Calu3 (cell line): ENCODE measurements at regions not wholly inside any gene's neighbourhood (a gene's known extent, or its start where the extent isn't known, plus 50 kb on each side); places are given as distances from the start of the nearest gene placed in this dataset.
"Not testable (repeated sequence)": the region's sequence is repeated elsewhere in the genome, so short reads cannot be mapped to it uniquely, and the experiment has no call there.

ENCODE experiments used
- BruUV-seq: library from RNA; stranded (reverse); fragments of 400-500 nt; replicated peaks from 2 replicates; lab custom pipeline; 2021; lab: Mats Ljungman, UMichigan
- CTCF ChIA-PET: fragments of 300-600 bp; sonication (Branson Sonifier 250); formaldehyde crosslinking; loops from one replicate; lab custom pipeline; 2022; ENCODE audit warnings: antibody characterized with exemption; lab: Charles Lee
- DNase-seq: peaks from one replicate; pipeline ENCODE4 v3.0.0; 2022
- H3K27ac Mint-ChIP-seq: one replicate; pipeline ENCODE4 v1.8.0; 2022; ENCODE audit warnings: mixed read lengths; ENCODE audit not compliant: unreplicated experiment
- H3K27me3 Mint-ChIP-seq: one replicate; pipeline ENCODE4 v1.8.0; 2022; ENCODE audit warnings: mixed read lengths; ENCODE audit not compliant: unreplicated experiment
- H3K36me3 Mint-ChIP-seq: one replicate; pipeline ENCODE4 v1.8.0; 2022; ENCODE audit warnings: mild to moderate bottlenecking, moderate library complexity, mixed read lengths; ENCODE audit not compliant: insufficient read depth, unreplicated experiment
- H3K4me1 Mint-ChIP-seq: one replicate; pipeline ENCODE4 v1.8.0; 2022; ENCODE audit warnings: mild to moderate bottlenecking, low read depth, mixed read lengths; ENCODE audit not compliant: unreplicated experiment
- H3K4me3 Mint-ChIP-seq: one replicate; pipeline ENCODE4 v1.8.0; 2022; ENCODE audit warnings: mild to moderate bottlenecking, low read depth, moderate library complexity, mixed read lengths; ENCODE audit not compliant: unreplicated experiment
- H3K9me3 Mint-ChIP-seq: one replicate; pipeline ENCODE4 v1.8.0; 2022; ENCODE audit warnings: low read depth, mixed read lengths; ENCODE audit not compliant: unreplicated experiment
- intact Hi-C: fragments of 100-400 bp; cut with micrococcal nuclease; formaldehyde crosslinking; loops from one replicate; pipeline ENCODE4 v1.10.0; 2022; ENCODE audit not compliant: unreplicated experiment

DNA sequence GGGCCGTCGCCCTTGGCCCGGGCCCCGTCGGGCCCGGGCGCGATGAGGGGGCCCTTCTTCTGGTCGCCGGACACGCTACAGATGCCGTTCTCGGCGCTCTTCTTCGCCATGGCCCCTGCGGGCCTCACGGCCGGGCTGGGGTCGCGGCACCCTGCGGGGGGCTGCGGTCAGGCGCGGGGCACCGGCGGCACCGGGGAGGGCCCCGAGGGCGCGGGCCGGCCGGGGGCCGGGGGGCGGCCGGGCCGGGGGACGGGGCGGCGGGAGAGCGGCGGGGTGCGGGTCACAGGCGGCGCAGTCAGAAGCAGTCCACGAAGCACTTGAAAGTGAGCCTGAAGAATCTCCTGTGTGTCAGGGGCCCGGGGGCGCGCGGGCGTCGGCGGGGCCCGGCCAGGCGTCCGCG lies 209.4 kb upstream of the TP53TG3 start:
- intact Hi-C loops, H3K4me3 Mint-ChIP-seq, H3K27ac Mint-ChIP-seq, DNase-seq, H3K27me3 Mint-ChIP-seq, H3K36me3 Mint-ChIP-seq, CTCF ChIA-PET, H3K4me1 Mint-ChIP-seq, H3K9me3 Mint-ChIP-seq, BruUV-seq: not testable (repeated sequence)

DNA sequence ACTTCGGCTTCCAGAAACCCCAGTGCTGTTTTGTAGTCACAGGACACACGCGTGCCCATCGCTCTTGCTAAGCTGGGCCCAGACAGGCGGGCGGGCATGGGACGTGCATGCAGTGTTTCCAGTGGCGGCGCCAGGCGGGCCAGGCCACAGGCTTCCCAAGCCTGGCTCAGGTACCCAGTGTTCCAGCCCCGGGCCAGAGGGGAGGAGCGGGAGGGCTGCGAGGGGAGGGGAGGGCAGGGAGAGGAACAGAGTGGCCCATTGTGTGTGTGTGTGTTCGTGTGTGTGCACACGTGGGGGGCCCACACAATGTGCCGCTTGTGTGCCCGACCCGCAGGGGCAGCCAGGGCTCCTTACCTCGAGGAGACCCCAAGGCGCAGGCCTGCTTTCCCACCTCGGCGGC lies 208.6 kb upstream of the TP53TG3 start:
- H3K4me1 Mint-ChIP-seq, H3K27me3 Mint-ChIP-seq, CTCF ChIA-PET, H3K4me3 Mint-ChIP-seq, H3K9me3 Mint-ChIP-seq, intact Hi-C loops, BruUV-seq, DNase-seq, H3K36me3 Mint-ChIP-seq, H3K27ac Mint-ChIP-seq: not testable (repeated sequence)

DNA sequence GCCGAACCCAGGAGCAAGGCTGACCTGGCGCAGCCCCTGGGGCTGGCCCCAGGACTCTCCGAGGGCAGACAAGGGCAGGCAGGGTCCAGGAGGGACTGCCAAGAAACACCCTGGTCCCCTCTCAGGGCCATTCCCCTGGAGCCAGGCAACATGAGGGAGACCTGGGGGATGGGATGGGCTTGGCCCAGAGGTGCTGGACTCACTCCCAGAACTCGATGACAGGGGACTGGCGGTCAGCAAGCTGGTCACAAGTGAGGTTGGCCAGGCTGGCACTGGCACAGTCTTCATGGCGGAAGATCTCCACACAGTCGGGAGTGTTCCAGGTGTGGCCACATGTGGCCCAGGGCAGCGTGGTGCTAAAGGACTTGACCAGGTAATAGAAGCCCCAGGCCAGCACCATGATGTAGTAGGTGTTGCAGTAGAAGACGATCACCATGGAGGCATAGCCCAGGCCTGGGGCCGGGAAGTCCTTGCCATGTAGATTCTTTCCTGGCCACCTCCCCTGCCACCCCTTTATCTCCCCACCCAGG lies 206.4 kb upstream of the TP53TG3 start:
- DNase-seq, BruUV-seq, H3K4me1 Mint-ChIP-seq, H3K27me3 Mint-ChIP-seq, H3K27ac Mint-ChIP-seq, H3K36me3 Mint-ChIP-seq, H3K4me3 Mint-ChIP-seq, H3K9me3 Mint-ChIP-seq, CTCF ChIA-PET, intact Hi-C loops: not testable (repeated sequence)

DNA sequence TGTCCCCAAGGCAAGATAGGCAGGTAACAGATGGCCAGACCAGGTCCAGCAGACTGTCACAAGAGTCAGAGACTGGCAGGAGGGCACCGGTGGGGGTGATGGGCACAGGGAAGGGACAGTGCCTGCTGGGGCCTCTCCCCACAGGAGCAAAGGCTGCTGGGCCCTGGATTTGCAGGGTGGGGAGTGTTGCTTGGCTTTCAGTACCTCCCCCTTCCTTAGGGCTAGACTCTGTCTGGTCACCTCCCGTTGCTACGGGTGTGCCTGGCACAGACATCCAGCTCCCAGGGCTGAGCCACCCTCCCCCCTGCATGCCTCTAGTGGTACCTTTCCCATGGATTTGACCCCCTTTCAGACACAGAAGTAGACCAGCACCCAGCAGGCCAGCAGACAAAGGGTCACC lies 205.7 kb upstream of the TP53TG3 start:
- DNase-seq, CTCF ChIA-PET, H3K36me3 Mint-ChIP-seq, H3K9me3 Mint-ChIP-seq, BruUV-seq, H3K4me1 Mint-ChIP-seq, H3K27ac Mint-ChIP-seq, H3K4me3 Mint-ChIP-seq, H3K27me3 Mint-ChIP-seq, intact Hi-C loops: not testable (repeated sequence)

DNA sequence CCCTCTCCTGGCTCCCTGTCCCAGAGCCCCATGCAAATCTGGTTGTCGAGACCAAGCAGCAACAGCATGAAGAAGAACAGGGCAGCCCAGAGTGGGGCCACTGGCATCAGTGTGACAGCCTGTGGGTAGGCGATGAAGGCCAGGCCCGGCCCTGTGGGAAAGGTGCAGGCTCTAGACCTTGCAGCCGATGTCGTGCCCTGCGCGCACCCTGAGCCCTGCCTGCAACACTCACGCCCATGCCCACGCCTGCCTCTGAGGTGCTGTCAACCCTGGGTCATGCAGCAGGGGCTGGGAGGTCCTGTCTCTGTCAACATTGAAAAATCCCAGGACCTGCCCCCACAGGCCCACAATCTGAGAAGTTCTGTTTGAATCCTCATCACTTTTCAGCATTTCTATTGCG lies 204.0 kb upstream of the TP53TG3 start:
- H3K36me3 Mint-ChIP-seq, H3K27ac Mint-ChIP-seq, DNase-seq, H3K4me3 Mint-ChIP-seq, intact Hi-C loops, H3K9me3 Mint-ChIP-seq, H3K27me3 Mint-ChIP-seq, H3K4me1 Mint-ChIP-seq, BruUV-seq, CTCF ChIA-PET: not testable (repeated sequence)

DNA sequence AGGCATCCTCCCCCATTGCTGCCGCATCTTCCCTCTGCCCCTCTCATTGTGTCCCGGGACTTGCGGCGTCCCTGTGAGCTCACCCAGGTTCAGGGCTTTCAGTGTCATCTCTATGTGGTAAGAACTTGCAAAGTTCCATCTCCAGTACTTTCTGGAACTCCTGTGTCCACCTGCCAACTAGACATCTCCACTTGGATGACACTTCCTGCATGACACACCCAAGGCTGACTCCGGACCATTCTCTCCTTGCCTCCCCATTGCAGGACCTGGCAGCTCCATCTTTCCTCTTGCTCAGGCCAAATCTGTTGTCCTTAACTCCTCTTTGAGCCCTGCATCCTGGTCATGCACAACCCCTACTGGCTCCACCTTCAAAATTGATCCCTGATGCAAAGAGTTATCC lies 200.8 kb upstream of the TP53TG3 start:
- intact Hi-C loops, result not testable (repeated sequence)

DNA sequence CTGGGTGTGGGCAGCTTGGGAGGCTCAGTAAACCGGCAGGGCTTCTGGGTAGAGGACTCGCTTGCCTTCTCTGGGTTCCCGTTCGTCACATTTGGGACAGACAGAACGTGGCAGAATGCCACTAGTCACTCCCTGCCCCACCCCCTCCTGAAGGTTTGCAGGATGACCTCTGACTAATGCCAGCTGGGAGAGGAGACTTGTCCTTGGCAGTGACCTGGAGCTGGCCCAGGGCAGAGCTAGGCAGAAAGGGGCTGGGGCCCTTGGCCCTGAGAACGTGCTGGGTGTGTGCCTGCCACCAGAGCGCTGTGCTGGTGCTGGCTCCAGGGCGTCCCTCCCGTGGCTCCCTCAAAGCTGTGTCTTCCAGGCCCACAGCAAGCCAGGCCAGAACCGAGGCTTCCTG lies 197.8 kb upstream of the TP53TG3 start:
- H3K4me3 Mint-ChIP-seq, BruUV-seq, DNase-seq, intact Hi-C loops, H3K27me3 Mint-ChIP-seq, CTCF ChIA-PET, H3K27ac Mint-ChIP-seq, H3K9me3 Mint-ChIP-seq, H3K4me1 Mint-ChIP-seq, H3K36me3 Mint-ChIP-seq: not testable (repeated sequence)

More for the DNA sequence above, 200.8 kb upstream of the TP53TG3 start:
- H3K27me3 Mint-ChIP-seq, H3K9me3 Mint-ChIP-seq, H3K27ac Mint-ChIP-seq, BruUV-seq, H3K36me3 Mint-ChIP-seq, H3K4me1 Mint-ChIP-seq, CTCF ChIA-PET, DNase-seq, H3K4me3 Mint-ChIP-seq: not testable (repeated sequence)

DNA sequence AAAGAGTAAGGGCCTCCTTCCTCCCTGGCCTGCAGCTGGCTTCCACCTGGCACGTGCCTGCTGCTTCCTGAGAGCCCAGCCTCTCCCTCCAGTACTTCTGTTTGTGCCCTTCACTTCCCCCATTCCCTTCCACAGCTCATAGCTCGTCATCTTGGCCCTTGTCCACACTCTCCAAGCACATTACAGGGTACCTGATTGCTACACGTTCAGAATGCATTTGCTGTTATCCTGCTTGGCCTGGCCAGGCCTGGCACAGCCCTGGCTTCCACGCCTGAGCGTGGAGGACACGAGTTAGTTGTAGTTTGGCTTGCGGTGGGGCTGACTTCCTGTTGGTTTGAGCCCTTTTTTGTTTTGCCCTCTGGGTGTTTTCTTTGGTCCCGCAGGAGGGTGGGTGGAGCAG lies 197.2 kb upstream of the TP53TG3 start:
- H3K9me3 Mint-ChIP-seq, H3K4me1 Mint-ChIP-seq, BruUV-seq, CTCF ChIA-PET, H3K4me3 Mint-ChIP-seq, H3K36me3 Mint-ChIP-seq, H3K27ac Mint-ChIP-seq, DNase-seq, H3K27me3 Mint-ChIP-seq, intact Hi-C loops: not testable (repeated sequence)

DNA sequence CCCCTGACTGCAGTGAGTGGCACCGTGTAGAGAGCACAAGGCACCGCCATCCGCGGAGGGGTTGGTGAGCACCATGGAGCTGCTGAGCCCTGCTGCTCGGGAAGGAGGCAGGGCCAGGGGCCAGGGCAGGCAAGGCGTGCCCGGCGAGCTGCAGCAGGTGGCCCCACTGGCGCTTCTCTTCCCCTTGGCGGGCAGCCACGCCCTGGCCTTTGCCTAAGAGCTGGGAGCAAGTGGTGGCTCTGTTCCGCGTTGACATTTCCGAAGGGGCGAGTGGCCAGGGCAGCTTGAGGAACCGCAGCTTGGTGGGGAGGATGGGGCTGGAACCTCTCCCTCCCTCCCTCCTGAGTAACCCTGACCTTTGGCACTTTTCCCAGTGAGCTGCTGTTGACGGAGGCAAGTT lies 194.7 kb upstream of the TP53TG3 start:
- H3K27ac Mint-ChIP-seq, DNase-seq, H3K4me3 Mint-ChIP-seq, H3K4me1 Mint-ChIP-seq, BruUV-seq, H3K9me3 Mint-ChIP-seq, CTCF ChIA-PET, H3K36me3 Mint-ChIP-seq, intact Hi-C loops, H3K27me3 Mint-ChIP-seq: not testable (repeated sequence)

DNA sequence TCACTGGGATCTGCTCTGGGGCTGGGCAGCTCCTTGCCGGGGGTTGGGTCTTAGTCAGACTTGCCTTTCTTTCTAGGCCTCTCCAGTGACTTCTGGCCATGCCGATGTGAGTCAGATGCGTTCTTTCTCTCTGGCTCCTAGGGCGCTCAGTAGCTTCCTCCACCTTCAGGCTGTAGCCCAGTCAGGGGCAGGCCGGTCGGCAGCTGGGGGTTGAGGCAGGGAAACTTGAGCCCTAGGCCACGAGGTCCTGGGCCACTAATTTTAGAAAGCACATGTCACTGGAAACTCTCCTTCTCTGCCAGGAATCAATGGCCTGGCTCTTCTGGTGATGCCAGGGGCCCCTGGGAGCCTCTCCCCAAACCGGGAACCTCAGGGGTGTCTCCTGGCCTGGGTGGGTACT lies 192.4 kb upstream of the TP53TG3 start:
- H3K27me3 Mint-ChIP-seq, H3K4me1 Mint-ChIP-seq, CTCF ChIA-PET, H3K4me3 Mint-ChIP-seq, DNase-seq, H3K36me3 Mint-ChIP-seq, H3K27ac Mint-ChIP-seq, BruUV-seq, intact Hi-C loops, H3K9me3 Mint-ChIP-seq: not testable (repeated sequence)
